KMS-11 (cell line): ENCODE measurements at regions not wholly inside any gene's neighbourhood (a gene's known extent, or its start where the extent isn't known, plus 50 kb on each side); places are given as distances from the start of the nearest gene placed in this dataset.
"Not testable (repeated sequence)": the region's sequence is repeated elsewhere in the genome, so short reads cannot be mapped to it uniquely, and the experiment has no call there.

Experiments used
- H2AFZ ChIP-seq: fragments of 200-600 bp; sonication (generic); 2 replicates; pipeline ENCODE4 v1.6.1; 2016; ENCODE audit warnings: antibody characterized with exemption, mixed run types, low read depth
- H3K27ac ChIP-seq: fragments of 200-600 bp; sonication (generic); 2 replicates; pipeline ENCODE4 v1.6.1; 2016; ENCODE audit warnings: mild to moderate bottlenecking, mixed run types
- H3K27me3 ChIP-seq: fragments of 200-600 bp; sonication (generic); 2 replicates; pipeline ENCODE4 v1.6.1; 2017; ENCODE audit warnings: mild to moderate bottlenecking, low read depth, mixed run types, moderate library complexity; ENCODE audit not compliant: insufficient read depth
- H3K36me3 ChIP-seq: fragments of 200-600 bp; sonication (generic); 2 replicates; pipeline ENCODE4 v1.6.1; 2017; ENCODE audit warnings: mild to moderate bottlenecking, mixed run types; ENCODE audit not compliant: insufficient read depth
- H3K4me1 ChIP-seq: fragments of 200-600 bp; sonication (generic); 2 replicates; pipeline ENCODE4 v1.6.1; 2016; ENCODE audit warnings: mild to moderate bottlenecking, low read depth, mixed run types; ENCODE audit not compliant: poor library complexity, severe bottlenecking
- H3K4me2 ChIP-seq: fragments of 200-600 bp; sonication (generic); 2 replicates; pipeline ENCODE4 v1.7.0; 2016; ENCODE audit warnings: mild to moderate bottlenecking, mixed run types
- H3K4me3 ChIP-seq: fragments of 200-600 bp; sonication (generic); IDR thresholded peaks from 2 replicates; pipeline ENCODE4 v1.6.1; 2017; ENCODE audit warnings: low read depth, low read length, mixed read lengths; ENCODE audit not compliant: insufficient read depth
- H3K79me2 ChIP-seq: fragments of 200-600 bp; sonication (generic); 2 replicates; pipeline ENCODE4 v1.6.1; 2016; ENCODE audit warnings: low read depth, mixed run types; ENCODE audit not compliant: insufficient read depth
- H3K9ac ChIP-seq: fragments of 200-600 bp; sonication (generic); 2 replicates; pipeline ENCODE4 v1.6.1; 2016; ENCODE audit warnings: mild to moderate bottlenecking, mixed run types
- H4K20me1 ChIP-seq: fragments of 200-600 bp; sonication (generic); 2 replicates; pipeline ENCODE4 v1.6.1; 2016; ENCODE audit warnings: mild to moderate bottlenecking, mixed run types; ENCODE audit not compliant: insufficient read depth
- CTCF ChIP-seq: fragments of 200-600 bp; sonication (generic); conservative IDR thresholded peaks from 2 replicates; pipeline ENCODE4 v1.6.1; 2017; ENCODE audit warnings: low read depth, mild to moderate bottlenecking, antibody characterized with exemption, low read length, moderate library complexity, mixed read lengths

- Histone ChIP-seq H3K4me2 (no peak overlapping the region), H4K20me1 (no peaks in the 10 kb centered on the region), H3K27ac (no peak overlapping the region), H3K27me3 (no peaks in the 10 kb centered on the region), H3K4me1 (no peaks in the 10 kb centered on the region), H2AFZ (no peak overlapping the region), H3K79me2 (no peaks in the 10 kb centered on the region), H3K4me3 (no peak overlapping the region), H3K9ac (no peak overlapping the region), H3K36me3 (no peaks in the 10 kb centered on the region)
- no peak for TF ChIP-seq CTCF
Measured at GRCh38 chr7:113606325-113606724, 312.5 kb downstream of the PPP1R3A start.

- not testable (repeated sequence) for H3K4me3 ChIP-seq, H4K20me1 ChIP-seq, H3K36me3 ChIP-seq, H3K27ac ChIP-seq, H3K27me3 ChIP-seq, H2AFZ ChIP-seq, H3K4me1 ChIP-seq, H3K4me2 ChIP-seq, H3K79me2 ChIP-seq, H3K9ac ChIP-seq
Measured at GRCh38 chr7:113600428-113600827, 318.4 kb downstream of the PPP1R3A start.

- H2AFZ ChIP-seq, H4K20me1 ChIP-seq: not testable (repeated sequence)
Measured at GRCh38 chr7:113593455-113593854, 325.4 kb downstream of the PPP1R3A start.

GRCh38 chr7:113592924-113593323, 325.9 kb downstream of the PPP1R3A start:
- H3K79me2 ChIP-seq, H4K20me1 ChIP-seq, H3K4me3 ChIP-seq: not testable (repeated sequence)

More at GRCh38 chr7:113593455-113593854, 325.4 kb downstream of the PPP1R3A start:
- not testable (repeated sequence) for H3K79me2 ChIP-seq, H3K9ac ChIP-seq, H3K36me3 ChIP-seq, H3K4me2 ChIP-seq, H3K27me3 ChIP-seq, H3K4me1 ChIP-seq, H3K27ac ChIP-seq, H3K4me3 ChIP-seq

GRCh38 chr7:113582471-113582870, 336.3 kb downstream of the PPP1R3A start:
- Histone ChIP-seq H3K36me3 (no peaks in the 10 kb centered on the region), H3K27ac (no peak overlapping the region), H3K4me2 (no peak overlapping the region), H3K27me3 (no peaks in the 10 kb centered on the region), H2AFZ (no peak overlapping the region), H3K4me1 (no peaks in the 10 kb centered on the region), H4K20me1 (no peaks in the 10 kb centered on the region), H3K79me2 (no peaks in the 10 kb centered on the region), H3K9ac (no peak overlapping the region), H3K4me3 (no peak overlapping the region)
- TF ChIP-seq CTCF, result no peak

More at GRCh38 chr7:113592924-113593323, 325.9 kb downstream of the PPP1R3A start:
- H3K36me3 ChIP-seq, H3K4me2 ChIP-seq, H3K9ac ChIP-seq, H3K27ac ChIP-seq, H2AFZ ChIP-seq, H3K27me3 ChIP-seq, H3K4me1 ChIP-seq: not testable (repeated sequence)

- not testable (repeated sequence) for H3K9ac ChIP-seq, H3K4me2 ChIP-seq, H3K4me3 ChIP-seq, H3K79me2 ChIP-seq, H3K27ac ChIP-seq, H2AFZ ChIP-seq, H3K27me3 ChIP-seq, H3K36me3 ChIP-seq, H4K20me1 ChIP-seq, H3K4me1 ChIP-seq
Measured at GRCh38 chr7:113563257-113563656, 355.6 kb downstream of the PPP1R3A start.
